Middle frontal gyrus (tissue), 1 donor: ENCODE measurements at regions not wholly inside any gene's neighbourhood (a gene's known extent, or its start where the extent isn't known, plus 50 kb on each side); places are given as distances from the start of the nearest gene placed in this dataset.
"Not testable (repeated sequence)": the region's sequence is repeated elsewhere in the genome, so short reads cannot be mapped to it uniquely, and the experiment has no call there.

Experiments used
- DNase-seq: peaks from one replicate; pipeline ENCODE4 v3.0.0-alpha.2; 2015; ENCODE audit warnings: low spot score; ENCODE audit errors: extremely low spot score

DNA sequence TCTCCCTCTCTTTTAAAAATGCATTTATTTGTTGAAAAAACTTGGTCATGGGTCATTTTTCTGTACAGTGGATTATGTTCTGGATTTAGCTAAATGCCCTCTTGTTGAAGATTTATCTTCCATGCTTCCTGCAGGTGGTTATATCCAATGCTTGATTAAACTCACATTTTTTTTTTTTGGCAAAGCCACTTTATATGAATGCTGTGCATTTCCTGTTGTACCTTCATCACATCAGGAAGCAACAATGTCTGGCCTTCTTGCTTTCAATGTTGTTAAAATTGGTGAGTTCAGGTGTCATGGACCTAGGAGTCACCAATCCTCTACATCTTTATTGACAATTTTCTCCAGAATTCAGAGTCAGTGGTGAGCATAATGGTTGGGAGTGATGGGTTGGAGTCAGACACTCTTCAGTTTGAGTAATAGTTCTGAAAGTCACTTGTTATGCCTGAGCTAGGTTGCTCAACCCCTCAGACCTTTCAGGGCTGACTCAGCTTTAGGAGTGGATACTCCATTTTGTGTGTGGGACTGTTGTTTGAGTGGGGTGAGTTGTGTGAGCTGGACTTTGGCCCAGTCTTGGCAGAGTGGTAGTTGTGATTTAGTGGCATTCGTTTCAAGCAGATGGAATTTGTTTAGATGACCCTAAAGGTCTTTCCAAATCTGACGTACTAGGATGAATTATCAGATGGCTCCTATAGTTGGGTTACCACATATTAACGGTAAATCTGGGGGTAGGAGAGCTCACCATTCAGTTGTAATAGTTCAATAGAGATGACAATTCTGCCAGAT, 213.5 kb upstream of the ZNF32 start:
- DNase-seq = no peak

- no peak for DNase-seq
These were observed 210.4 kb upstream of the ZNF32 start for GRCh38 chr10:43859016-43859525.

GRCh38 chr10:43857931-43858315, 209.2 kb upstream of the ZNF32 start:
- peak; percentile 27 for DNase-seq

- no peak for DNase-seq
These were observed 208.7 kb upstream of the ZNF32 start for GRCh38 chr10:43857206-43857930.

DNA sequence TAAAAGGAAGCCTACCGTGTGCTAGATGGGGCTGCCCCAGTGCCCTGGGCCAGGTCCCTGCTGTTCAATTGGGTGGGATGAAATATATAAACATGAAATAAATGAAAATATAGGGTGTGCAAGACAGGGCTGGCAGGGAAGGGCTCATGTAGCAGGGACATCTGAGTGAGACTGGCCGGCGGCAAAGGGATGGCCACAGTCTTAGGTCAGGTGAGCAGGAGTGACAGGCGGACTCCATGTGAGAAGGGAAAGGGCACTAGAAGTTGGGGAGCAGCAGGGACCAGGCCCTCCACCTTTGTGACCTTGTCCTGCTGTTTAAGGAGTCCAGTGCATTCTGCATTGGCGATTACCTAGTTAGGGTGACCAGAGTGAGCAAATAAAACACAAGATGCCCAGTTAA, 207.6 kb upstream of the ZNF32 start:
- no peak for DNase-seq

DNA sequence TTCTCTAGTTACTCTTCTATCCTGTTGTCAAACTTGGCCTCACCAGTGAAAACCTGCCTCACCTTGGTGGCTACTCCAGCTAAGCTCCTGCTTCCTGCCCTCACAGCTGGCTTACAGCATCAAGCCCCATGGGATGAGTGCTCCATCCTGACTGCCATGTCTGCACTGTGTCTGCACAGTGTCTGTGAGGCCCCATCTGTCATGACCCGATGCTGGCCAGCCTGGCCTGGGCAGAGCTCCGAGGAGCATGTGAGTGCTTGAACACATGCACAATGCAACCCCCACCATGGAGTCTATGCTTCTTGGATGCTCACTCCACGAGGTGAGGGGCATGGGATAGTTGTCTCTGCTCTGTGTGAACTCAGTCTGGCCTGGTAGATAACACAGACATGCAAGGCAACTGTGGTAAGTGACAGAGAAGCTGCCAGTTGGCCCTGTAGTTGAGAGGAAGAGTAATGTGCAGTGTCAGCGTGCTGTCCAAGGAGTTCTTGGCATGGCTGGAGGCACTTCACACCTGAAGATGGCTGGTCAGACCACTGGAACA, 207.1 kb upstream of the ZNF32 start:
- no peak for DNase-seq

DNA sequence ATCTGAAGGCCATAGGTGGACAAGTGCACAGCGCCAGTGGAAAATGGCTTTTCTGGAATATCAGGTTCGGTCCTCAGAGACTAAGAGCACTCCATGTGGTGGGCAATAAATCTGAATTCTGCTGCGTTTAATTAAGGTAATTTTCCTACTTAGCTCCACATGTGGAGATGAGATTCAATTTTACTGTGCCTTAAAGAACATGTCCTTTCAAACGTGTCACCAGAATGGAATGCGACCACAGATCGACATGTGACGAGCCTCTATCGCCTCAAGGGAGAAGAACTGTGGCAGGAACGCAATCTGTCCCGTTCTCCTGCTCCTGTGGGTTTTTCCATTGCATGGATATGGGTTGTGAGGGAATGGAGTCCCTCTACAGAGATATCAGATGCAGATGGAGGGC, 205.3 kb upstream of the ZNF32 start:
- no peak for DNase-seq

DNA sequence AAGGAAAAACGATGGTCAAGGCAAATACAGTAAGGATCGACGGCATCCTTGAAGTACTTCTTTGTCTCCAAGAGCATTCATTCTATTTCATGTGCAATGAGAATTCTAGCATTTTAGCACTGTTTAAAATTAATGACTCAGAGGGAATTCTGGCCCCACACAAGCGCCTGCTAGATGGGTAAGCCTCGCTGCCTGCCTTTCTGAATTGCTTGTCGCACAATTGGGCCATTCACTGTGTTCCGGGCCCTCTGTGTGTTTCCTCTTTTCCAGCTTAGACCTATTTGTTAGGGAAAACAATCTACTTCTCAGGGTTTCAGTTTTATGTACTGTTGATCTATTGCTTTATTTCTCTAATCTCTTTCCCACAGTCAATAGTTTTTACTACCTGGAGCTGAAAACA, 204.7 kb upstream of the ZNF32 start:
- no peak for DNase-seq

- no peak for DNase-seq
These were observed 204.0 kb upstream of the ZNF32 start for GRCh38 chr10:43852644-43853214.

DNA sequence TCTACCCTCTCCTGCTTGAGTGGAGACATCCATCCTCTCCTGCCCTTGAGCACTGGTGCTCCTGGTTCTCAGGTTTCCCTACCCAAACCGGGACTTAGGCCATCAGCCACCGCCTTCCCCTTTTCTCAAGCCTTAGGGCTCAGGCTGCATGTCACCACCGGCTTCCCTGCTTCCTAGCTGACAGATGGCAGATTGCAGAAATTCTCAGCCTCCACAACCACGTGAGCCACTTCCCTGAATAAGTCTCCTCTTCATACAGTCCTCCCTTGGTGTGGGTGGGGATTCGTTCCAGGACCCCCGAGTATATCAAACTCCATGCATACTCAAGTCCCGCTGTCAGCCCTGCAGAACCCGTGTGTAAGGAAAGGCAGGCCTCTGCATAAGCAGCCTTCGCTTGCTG, 203.5 kb upstream of the ZNF32 start:
- DNase-seq = no peak

DNA sequence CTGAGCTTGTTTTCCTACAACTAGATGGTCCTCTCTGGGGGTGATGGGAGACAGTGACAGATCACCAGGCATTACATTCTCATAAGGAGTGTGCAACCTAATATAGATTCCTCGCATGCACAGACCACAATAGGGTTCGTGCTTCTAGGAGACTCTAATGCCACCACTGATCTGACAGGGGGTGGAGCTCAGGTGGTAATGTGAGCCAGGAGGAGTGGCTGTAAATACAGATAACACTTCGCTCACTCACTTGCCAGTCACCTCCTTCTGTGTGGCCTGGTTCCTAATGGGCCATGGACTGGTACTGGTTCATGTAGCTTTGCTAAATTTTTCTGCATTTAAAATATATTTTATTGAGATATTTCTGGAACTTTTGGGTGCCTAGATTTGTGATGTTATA, 202.3 kb upstream of the ZNF32 start:
- DNase-seq = no peak

DNA sequence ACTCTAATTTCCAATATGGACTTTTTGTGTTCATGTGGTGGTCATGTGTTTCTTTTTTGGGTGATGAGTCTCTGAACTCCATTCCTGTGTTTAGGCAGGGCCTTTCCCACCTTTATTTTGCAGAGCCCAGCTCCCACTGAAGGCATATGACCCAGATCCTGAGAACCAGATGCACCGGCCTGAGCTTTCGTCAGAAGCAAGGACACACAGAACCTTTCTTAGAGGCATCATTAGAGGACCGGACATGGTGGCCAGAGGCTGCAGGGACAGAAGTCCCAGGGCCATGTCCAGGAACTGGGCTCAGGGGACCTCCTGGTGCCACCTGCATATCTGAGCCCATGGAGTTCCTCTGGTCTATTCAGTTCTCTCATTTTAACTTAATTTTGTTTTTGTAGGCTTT, 200.9 kb upstream of the ZNF32 start:
- DNase-seq = no peak

- no peak for DNase-seq
These were observed 198.3 kb upstream of the ZNF32 start for GRCh38 chr10:43846968-43847367.

DNA sequence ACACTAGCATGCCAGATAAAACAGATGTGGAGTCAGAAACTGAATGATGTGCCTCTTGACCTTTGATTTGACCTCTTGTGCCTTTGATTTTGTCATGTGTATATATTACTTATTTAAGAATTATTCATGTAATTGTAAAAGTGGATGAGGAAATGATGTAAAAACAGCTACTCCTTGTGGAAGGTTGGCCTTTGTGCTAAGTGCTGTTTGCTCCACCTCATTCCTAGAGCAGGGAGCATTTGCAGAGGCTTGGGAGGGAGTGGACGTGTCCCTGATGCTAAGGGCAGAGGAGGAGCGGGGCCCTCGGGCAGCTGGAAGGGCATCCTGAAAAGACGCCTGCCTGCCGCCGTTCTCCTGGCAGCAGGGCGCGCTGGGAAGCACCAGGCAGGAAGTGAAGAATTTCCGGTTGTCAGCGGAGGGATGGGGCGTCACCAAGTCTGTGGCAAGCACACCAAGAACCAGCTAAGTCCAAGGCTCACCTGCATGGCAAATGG, 197.6 kb upstream of the ZNF32 start:
- DNase-seq = no peak

GRCh38 chr10:43845121-43845520, 196.4 kb upstream of the ZNF32 start:
- no peak for DNase-seq

GRCh38 chr10:43844221-43844620, 195.5 kb upstream of the ZNF32 start:
- DNase-seq = no peak

DNA sequence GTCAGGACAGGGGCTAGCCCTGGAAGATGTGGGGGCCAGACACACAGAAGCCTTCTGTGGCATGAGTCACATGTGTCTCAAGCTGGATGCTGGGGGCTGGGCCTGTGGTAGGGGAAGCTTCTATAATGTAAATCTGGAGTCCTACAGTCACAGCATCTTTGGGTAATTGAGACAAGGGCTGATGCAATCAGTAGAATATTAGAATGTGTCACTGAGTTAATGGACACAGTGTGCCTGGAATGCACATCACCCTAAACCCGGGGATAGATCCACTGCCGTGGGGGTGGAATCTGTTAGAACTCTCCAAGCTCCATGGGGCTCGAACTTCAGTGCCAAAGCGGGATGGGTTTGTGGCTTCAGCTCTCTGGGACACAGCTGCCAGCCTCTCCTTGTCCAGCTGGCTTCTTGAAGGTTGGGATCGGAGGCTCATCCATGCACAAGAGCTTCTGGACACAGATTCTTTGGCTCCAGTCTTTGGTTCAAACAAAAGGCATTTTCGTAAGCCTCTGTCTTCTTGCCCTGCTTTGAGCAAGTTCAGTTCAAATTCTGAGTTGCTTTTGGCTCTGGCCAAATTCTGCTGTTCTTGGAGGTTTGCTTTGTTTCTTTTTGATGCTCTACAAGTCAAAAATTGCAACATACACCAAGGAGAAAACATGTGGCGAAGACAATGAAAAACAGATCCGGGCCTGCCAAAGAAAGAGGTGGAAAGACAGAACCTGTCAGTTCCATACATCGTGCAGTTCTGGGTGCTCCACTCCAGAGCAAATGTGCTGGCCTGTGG, 194.8 kb upstream of the ZNF32 start:
- no peak for DNase-seq

GRCh38 chr10:43842496-43842895, 193.8 kb upstream of the ZNF32 start:
- DNase-seq = no peak

DNA sequence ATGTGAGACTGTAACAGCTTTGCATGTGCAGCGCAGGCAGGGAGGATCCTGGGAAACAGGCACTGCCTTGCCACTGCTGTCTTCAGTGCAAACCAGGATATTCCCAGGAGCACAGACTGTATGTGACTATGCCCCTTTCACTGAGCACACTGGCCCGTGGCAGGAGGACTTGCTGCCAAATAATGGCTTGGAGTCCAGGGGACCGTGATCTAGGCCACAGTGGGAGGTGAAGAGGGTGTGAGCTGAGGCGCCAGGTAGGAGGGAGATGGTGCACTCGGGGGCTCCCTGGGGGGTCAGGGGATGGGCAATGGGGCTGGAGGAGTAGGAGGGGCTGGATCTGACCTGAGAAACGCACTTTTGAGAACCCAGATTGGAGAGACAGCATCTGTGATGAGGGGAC, 193.4 kb upstream of the ZNF32 start:
- DNase-seq = no peak

DNA sequence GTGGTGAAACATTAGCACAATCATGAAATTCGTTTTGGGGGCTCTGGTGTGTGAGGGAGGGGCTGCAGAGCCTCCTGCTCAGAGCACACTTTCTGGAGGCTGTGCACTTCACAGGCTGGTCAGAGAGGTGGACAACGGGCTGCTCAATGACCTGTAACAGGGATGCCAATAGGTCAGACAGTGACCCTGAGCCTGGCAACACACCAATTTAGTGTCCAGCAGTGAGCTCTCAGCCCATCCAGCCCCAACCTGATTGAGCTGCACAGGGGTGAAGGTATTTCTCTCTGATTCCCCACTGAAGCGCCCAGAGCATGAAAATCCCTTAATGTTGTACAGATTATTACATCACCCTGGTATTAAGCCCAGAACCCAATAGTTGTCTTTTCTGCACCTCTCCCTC, 191.3 kb upstream of the ZNF32 start:
- no peak for DNase-seq

GRCh38 chr10:43834751-43835150, 186.1 kb upstream of the ZNF32 start:
- DNase-seq = not testable (repeated sequence)
